ENCODE measurements at regions not wholly inside any gene's neighbourhood (a gene's known extent, or its start where the extent isn't known, plus 50 kb on each side); places are given as distances from the start of the nearest gene placed in this dataset.

DNA sequence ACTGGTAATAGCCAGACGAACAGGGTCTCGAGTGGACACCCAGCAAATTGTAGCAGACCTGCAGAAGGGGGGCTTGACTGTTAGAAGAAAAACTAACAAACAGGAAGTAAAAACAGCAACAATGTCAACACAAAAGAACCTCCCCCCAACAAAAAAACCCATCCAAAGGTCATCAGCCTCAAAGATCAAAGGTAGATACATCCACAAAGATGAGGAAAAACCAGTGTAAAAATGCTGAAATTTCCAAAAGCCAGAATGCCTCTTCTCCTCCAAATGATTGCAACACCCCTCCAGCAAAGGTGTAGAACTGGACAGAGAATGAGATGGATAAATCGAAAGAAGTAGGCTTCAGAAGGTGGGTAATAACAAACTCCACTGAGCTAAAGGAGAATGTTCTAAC, 313.0 kb upstream of the TEX13C start:
- Histone ChIP-seq H2BK12ac (ENCODE audit: low read depth, low read length) (no peak overlapping the region), H3K4ac (replicated peaks; ENCODE audit: insufficient read length, low read depth, low read length) (no peak overlapping the region), H3K4me1 (replicated peaks in 1 of 4; ENCODE audit: control insufficient read depth in 3 of 4, insufficient read depth in 4 of 4, low read length in 3 of 4) (peaks cover 0 to 2% (median 0%) of the 10 kb centered on the region in 4 experiments; a peak in 1 of 7 replicates), H3K9me3 (ENCODE audit: insufficient read depth in 2 of 2, low read depth in 1 of 2, low read length in 1 of 2) (no peaks in the 10 kb centered on the region), H2AFZ (ENCODE audit: low read length) (no peak overlapping the region), H4K5ac (ENCODE audit: insufficient read length, low read depth, low read length) (no peak overlapping the region), H3K4me2 (ENCODE audit: insufficient read depth in 1 of 2, low read depth in 2 of 2, low read length in 2 of 2) (no peak overlapping the region), H2AK5ac (ENCODE audit: low read depth, low read length) (no peak overlapping the region), H3K23ac (ENCODE audit: insufficient read length) (no peak overlapping the region), H2BK5ac (ENCODE audit: low read depth, low read length) (no peak overlapping the region), H3K79me2 (ENCODE audit: control insufficient read depth in 1 of 2, insufficient read depth in 2 of 2, low read length in 2 of 2) (no peaks in the 10 kb centered on the region), H3K23me2 (ENCODE audit: low read depth, low read length) (no peaks in the 10 kb centered on the region), H2BK20ac (ENCODE audit: low read length) (no peak overlapping the region), H4K8ac (ENCODE audit: extremely low read depth, insufficient read depth, low read length) (no peak overlapping the region), H4K91ac (replicated peaks; ENCODE audit: insufficient read length, low read length) (no peak overlapping the region), H3K56ac (replicated peaks; ENCODE audit: insufficient read length, low read depth, low read length) (no peak overlapping the region), H3K14ac (ENCODE audit: insufficient read length) (no peak overlapping the region), H3K4me3 (ENCODE audit: extremely low read depth in 1 of 4, insufficient read depth in 2 of 4, low read depth in 3 of 4, low read length in 4 of 4) (no peak overlapping the region), H4K20me1 (replicated peaks in 1 of 2; ENCODE audit: control insufficient read depth in 1 of 2, insufficient read depth in 2 of 2, low read length in 2 of 2) (no peaks in the 10 kb centered on the region), H2BK120ac (replicated peaks; ENCODE audit: low read depth, low read length) (no peak overlapping the region), H3K18ac (ENCODE audit: extremely low read depth, low read length) (no peak overlapping the region), H3K27ac (ENCODE audit: low read depth, low read length) (no peak overlapping the region), H3K79me1 (ENCODE audit: low read depth, low read length) (no peaks in the 10 kb centered on the region), H3K36me3 (ENCODE audit: control insufficient read depth in 2 of 4, insufficient read depth in 4 of 4, low read length in 3 of 4) (no peaks in the 10 kb centered on the region), H3K9ac (replicated peaks in 1 of 4; ENCODE audit: extremely low read depth in 1 of 4, low read depth in 3 of 4, low read length in 3 of 4) (no peak overlapping the region), H3K27me3 (replicated peaks in 1 of 4; ENCODE audit: control insufficient read depth in 3 of 4, extremely low read depth in 1 of 4, insufficient read depth in 3 of 4, low read length in 3 of 4) (no peaks in the 10 kb centered on the region), H2BK15ac (ENCODE audit: low read length) (no peak overlapping the region)
- FAIRE-seq, result no peak
- CTCF ChIA-PET (ENCODE audit: partially characterized antibody), result no interaction called here
- no peak for DNase-seq (ENCODE audit: low read depth in 1 of 2, low spot score in 2 of 2)
- 94% methylated on average over 2 of the region's 3 CpGs; no CpG with 5 or more reads in 1 of the 2 experiments for WGBS, 2 experiments (ENCODE audit: extremely low coverage in 1 of 2, insufficient coverage in 1 of 2, insufficient read length in 1 of 2, insufficient replicate concordance in 2 of 2, low coverage in 1 of 2, low lambda C conversion rate in 2 of 2, missing lambda C conversion rate in 1 of 2)
- POLR2A ChIA-PET (ENCODE audit: partially characterized antibody), result no interaction called here
- TF ChIP-seq, protein P1, sequence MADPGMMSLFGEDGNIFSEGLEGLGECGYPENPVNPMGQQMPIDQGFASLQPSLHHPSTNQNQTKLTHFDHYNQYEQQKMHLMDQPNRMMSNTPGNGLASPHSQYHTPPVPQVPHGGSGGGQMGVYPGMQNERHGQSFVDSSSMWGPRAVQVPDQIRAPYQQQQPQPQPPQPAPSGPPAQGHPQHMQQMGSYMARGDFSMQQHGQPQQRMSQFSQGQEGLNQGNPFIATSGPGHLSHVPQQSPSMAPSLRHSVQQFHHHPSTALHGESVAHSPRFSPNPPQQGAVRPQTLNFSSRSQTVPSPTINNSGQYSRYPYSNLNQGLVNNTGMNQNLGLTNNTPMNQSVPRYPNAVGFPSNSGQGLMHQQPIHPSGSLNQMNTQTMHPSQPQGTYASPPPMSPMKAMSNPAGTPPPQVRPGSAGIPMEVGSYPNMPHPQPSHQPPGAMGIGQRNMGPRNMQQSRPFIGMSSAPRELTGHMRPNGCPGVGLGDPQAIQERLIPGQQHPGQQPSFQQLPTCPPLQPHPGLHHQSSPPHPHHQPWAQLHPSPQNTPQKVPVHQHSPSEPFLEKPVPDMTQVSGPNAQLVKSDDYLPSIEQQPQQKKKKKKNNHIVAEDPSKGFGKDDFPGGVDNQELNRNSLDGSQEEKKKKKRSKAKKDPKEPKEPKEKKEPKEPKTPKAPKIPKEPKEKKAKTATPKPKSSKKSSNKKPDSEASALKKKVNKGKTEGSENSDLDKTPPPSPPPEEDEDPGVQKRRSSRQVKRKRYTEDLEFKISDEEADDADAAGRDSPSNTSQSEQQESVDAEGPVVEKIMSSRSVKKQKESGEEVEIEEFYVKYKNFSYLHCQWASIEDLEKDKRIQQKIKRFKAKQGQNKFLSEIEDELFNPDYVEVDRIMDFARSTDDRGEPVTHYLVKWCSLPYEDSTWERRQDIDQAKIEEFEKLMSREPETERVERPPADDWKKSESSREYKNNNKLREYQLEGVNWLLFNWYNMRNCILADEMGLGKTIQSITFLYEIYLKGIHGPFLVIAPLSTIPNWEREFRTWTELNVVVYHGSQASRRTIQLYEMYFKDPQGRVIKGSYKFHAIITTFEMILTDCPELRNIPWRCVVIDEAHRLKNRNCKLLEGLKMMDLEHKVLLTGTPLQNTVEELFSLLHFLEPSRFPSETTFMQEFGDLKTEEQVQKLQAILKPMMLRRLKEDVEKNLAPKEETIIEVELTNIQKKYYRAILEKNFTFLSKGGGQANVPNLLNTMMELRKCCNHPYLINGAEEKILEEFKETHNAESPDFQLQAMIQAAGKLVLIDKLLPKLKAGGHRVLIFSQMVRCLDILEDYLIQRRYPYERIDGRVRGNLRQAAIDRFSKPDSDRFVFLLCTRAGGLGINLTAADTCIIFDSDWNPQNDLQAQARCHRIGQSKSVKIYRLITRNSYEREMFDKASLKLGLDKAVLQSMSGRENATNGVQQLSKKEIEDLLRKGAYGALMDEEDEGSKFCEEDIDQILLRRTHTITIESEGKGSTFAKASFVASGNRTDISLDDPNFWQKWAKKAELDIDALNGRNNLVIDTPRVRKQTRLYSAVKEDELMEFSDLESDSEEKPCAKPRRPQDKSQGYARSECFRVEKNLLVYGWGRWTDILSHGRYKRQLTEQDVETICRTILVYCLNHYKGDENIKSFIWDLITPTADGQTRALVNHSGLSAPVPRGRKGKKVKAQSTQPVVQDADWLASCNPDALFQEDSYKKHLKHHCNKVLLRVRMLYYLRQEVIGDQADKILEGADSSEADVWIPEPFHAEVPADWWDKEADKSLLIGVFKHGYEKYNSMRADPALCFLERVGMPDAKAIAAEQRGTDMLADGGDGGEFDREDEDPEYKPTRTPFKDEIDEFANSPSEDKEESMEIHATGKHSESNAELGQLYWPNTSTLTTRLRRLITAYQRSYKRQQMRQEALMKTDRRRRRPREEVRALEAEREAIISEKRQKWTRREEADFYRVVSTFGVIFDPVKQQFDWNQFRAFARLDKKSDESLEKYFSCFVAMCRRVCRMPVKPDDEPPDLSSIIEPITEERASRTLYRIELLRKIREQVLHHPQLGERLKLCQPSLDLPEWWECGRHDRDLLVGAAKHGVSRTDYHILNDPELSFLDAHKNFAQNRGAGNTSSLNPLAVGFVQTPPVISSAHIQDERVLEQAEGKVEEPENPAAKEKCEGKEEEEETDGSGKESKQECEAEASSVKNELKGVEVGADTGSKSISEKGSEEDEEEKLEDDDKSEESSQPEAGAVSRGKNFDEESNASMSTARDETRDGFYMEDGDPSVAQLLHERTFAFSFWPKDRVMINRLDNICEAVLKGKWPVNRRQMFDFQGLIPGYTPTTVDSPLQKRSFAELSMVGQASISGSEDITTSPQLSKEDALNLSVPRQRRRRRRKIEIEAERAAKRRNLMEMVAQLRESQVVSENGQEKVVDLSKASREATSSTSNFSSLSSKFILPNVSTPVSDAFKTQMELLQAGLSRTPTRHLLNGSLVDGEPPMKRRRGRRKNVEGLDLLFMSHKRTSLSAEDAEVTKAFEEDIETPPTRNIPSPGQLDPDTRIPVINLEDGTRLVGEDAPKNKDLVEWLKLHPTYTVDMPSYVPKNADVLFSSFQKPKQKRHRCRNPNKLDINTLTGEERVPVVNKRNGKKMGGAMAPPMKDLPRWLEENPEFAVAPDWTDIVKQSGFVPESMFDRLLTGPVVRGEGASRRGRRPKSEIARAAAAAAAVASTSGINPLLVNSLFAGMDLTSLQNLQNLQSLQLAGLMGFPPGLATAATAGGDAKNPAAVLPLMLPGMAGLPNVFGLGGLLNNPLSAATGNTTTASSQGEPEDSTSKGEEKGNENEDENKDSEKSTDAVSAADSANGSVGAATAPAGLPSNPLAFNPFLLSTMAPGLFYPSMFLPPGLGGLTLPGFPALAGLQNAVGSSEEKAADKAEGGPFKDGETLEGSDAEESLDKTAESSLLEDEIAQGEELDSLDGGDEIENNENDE (IDR thresholded peaks at IDR 0.05; ENCODE audit: insufficient replicate concordance, low read length), result no peak

Data from H1 (cell line).